Gastrocnemius medialis (tissue), 4 donors: ENCODE measurements at regions not wholly inside any gene's neighbourhood (a gene's known extent, or its start where the extent isn't known, plus 50 kb on each side); places are given as distances from the start of the nearest gene placed in this dataset.

ENCODE experiments used
- POLR2A ChIP-seq, 2 donors: fragments of 450-650 bp; IDR thresholded peaks; one replicate each; pipeline ENCODE4 v1.6.1; 2017; ENCODE audit warnings: antibody characterized with exemption in 2 of 2, mild to moderate bottlenecking in 2 of 2, moderate library complexity in 2 of 2
- TF ChIP-seq, protein P1 (sequence below), 5 experiments: fragments of 450-650 bp in 3 of 5; fragments of 200-600 bp in 2 of 5; sonication (generic) in 2 of 5; IDR thresholded peaks in 4 of 5; conservative IDR thresholded peaks in 1 of 5; 1 replicate in 4 of 5; 2 replicates in 1 of 5; pipeline ENCODE4 v1.5.1; 2016 to 2019; ENCODE audit warnings: antibody characterized with exemption in 5 of 5, mild to moderate bottlenecking in 3 of 5, moderate library complexity in 3 of 5

DNA sequence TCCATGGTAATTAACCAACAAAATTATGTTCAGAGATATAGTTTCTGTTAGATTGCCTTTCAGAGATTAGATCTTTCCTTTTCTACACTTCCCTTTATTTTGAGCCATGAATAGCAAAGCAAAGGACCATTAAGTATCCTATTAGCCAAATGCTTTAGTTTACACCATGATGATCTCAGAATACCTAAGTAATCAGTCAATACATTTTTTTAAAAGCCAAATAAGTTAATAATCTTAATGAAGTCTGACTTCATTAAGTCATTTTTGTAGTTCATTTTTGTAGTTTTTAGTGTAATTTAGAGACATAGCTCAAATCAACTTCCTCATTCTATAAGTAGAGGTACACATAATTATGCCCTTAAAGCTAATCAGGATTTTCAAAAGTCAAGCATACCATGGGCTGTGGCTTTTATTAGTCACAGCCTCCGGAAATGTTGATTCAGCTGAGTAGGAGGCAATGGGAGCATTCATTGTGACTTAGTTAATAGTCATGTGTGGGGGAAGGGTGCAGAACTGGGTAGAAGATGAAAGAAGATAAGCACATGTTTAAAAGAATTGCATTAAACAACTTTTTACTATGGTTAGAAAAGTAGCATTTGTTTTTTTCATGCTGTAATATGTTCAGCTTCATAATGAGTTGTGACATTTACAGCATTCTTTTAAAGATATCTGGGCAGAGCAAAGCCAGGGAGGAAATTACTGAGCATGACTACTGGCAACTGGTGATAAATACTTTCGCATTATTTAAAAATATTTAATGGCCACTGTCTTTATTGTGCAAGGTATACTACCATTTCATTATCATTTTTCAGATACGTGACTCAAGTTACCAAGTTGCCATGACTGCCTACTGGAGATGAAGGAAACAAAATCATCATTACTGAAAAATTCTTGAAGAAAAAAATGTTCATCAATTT is 57.3 kb upstream of the CCDC71L start:
- TF ChIP-seq, protein P1, sequence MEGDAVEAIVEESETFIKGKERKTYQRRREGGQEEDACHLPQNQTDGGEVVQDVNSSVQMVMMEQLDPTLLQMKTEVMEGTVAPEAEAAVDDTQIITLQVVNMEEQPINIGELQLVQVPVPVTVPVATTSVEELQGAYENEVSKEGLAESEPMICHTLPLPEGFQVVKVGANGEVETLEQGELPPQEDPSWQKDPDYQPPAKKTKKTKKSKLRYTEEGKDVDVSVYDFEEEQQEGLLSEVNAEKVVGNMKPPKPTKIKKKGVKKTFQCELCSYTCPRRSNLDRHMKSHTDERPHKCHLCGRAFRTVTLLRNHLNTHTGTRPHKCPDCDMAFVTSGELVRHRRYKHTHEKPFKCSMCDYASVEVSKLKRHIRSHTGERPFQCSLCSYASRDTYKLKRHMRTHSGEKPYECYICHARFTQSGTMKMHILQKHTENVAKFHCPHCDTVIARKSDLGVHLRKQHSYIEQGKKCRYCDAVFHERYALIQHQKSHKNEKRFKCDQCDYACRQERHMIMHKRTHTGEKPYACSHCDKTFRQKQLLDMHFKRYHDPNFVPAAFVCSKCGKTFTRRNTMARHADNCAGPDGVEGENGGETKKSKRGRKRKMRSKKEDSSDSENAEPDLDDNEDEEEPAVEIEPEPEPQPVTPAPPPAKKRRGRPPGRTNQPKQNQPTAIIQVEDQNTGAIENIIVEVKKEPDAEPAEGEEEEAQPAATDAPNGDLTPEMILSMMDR (IDR thresholded peaks at IDR 0.05 in 4 of 5, conservative IDR thresholded peaks at IDR 0.05 in 1 of 5), result no peak
- no peak for TF ChIP-seq POLR2A (IDR thresholded peaks at IDR 0.05)
